ENCODE measurements at regions not wholly inside any gene's neighbourhood (a gene's known extent, or its start where the extent isn't known, plus 50 kb on each side); places are given as distances from the start of the nearest gene placed in this dataset.

DNA sequence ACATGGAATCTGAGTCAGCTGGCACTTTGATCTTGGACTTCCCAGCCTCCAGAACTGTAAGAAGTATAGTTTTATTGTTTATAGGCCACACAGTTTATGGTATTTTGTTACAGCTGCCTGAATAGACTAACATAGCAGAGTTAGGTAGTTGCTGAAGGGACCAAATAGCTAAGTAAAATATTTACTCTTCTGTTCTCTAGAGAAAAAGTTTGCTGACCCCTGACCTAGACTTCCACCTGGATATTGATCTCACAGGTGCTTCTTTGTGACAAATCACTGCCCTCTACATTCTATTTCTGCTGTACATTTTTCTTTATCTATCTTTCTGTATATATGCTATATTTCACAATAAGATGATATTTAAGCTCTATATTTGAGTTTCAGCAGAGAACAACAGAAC is 212.5 kb downstream of the CSNK2A3 start:
- Histone ChIP-seq H3K4me3 (ENCODE audit: extremely low read depth in 1 of 4, insufficient read depth in 2 of 4, low read depth in 3 of 4, low read length in 4 of 4) (no peak overlapping the region), H3K4me1 (replicated peaks in 1 of 4; ENCODE audit: control insufficient read depth in 3 of 4, insufficient read depth in 4 of 4, low read length in 3 of 4) (peaks cover 0 to 2% (median 0%) of the 10 kb centered on the region in 4 experiments; a peak in 1 of 7 replicates), H2AK5ac (ENCODE audit: low read depth, low read length) (no peak overlapping the region), H4K20me1 (replicated peaks in 1 of 2; ENCODE audit: control insufficient read depth in 1 of 2, insufficient read depth in 2 of 2, low read length in 2 of 2) (no peaks in the 10 kb centered on the region), H2BK120ac (replicated peaks; ENCODE audit: low read depth, low read length) (no peak overlapping the region), H2BK20ac (ENCODE audit: low read length) (no peak overlapping the region), H3K4ac (replicated peaks; ENCODE audit: insufficient read length, low read depth, low read length) (no peak overlapping the region), H2BK15ac (ENCODE audit: low read length) (no peak overlapping the region), H3K9me3 (ENCODE audit: insufficient read depth in 2 of 2, low read depth in 1 of 2, low read length in 1 of 2) (no peaks in the 10 kb centered on the region), H4K8ac (ENCODE audit: extremely low read depth, insufficient read depth, low read length) (no peak overlapping the region), H3K79me1 (ENCODE audit: low read depth, low read length) (no peaks in the 10 kb centered on the region), H4K91ac (replicated peaks; ENCODE audit: insufficient read length, low read length) (no peak overlapping the region), H3K14ac (ENCODE audit: insufficient read length) (no peak overlapping the region), H2BK12ac (ENCODE audit: low read depth, low read length) (no peak overlapping the region), H3K4me2 (ENCODE audit: insufficient read depth in 1 of 2, low read depth in 2 of 2, low read length in 2 of 2) (no peak overlapping the region), H3K27ac (ENCODE audit: low read depth, low read length) (no peak overlapping the region), H2BK5ac (ENCODE audit: low read depth, low read length) (no peak overlapping the region), H3K79me2 (ENCODE audit: control insufficient read depth in 1 of 2, insufficient read depth in 2 of 2, low read length in 2 of 2) (no peaks in the 10 kb centered on the region), H3K18ac (ENCODE audit: extremely low read depth, low read length) (no peak overlapping the region), H3K56ac (replicated peaks; ENCODE audit: insufficient read length, low read depth, low read length) (no peak overlapping the region), H3K27me3 (replicated peaks in 1 of 4; ENCODE audit: control insufficient read depth in 3 of 4, extremely low read depth in 1 of 4, insufficient read depth in 3 of 4, low read length in 3 of 4) (no peaks in the 10 kb centered on the region), H3K23me2 (ENCODE audit: low read depth, low read length) (no peaks in the 10 kb centered on the region), H4K5ac (ENCODE audit: insufficient read length, low read depth, low read length) (no peak overlapping the region), H3K23ac (ENCODE audit: insufficient read length) (no peak overlapping the region), H3K9ac (replicated peaks in 1 of 4; ENCODE audit: extremely low read depth in 1 of 4, low read depth in 3 of 4, low read length in 3 of 4) (no peak overlapping the region), H2AFZ (ENCODE audit: low read length) (no peak overlapping the region), H3K36me3 (ENCODE audit: control insufficient read depth in 2 of 4, insufficient read depth in 4 of 4, low read length in 3 of 4) (no peaks in the 10 kb centered on the region)
- FAIRE-seq: no peak
- POLR2A ChIA-PET (ENCODE audit: partially characterized antibody): interaction anchor here (0.6 kb wide), 1 partner anchor 473 kb away, joined by 3 read pairs; no protein-coding TSS in a partner anchor
- TF ChIP-seq CHD2 (IDR thresholded peaks at IDR 0.05; ENCODE audit: low read length): no peak
- TF ChIP-seq TCF12 (IDR thresholded peaks at IDR 0.05; ENCODE audit: low read depth, low read length): no peak
- no peak for TF ChIP-seq RNF2 (IDR thresholded peaks at IDR 0.05; ENCODE audit: borderline replicate concordance, low read depth, low read length, missing control alignments, poor library complexity, severe bottlenecking)
- no peak for TF ChIP-seq CREB1 (IDR thresholded peaks at IDR 0.05)
- TF ChIP-seq, protein P1, sequence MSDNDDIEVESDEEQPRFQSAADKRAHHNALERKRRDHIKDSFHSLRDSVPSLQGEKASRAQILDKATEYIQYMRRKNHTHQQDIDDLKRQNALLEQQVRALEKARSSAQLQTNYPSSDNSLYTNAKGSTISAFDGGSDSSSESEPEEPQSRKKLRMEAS (IDR thresholded peaks at IDR 0.05): no peak
- TF ChIP-seq YY1 (IDR thresholded peaks at IDR 0.05; ENCODE audit: low read depth, low read length): no peak
- TF ChIP-seq RAD21 (IDR thresholded peaks at IDR 0.05 in 1 of 2, conservative IDR thresholded peaks at IDR 0.05 in 1 of 2; ENCODE audit: low read depth in 2 of 2, low read length in 2 of 2): no peak
- TF ChIP-seq SAP30 (IDR thresholded peaks at IDR 0.05; ENCODE audit: insufficient read depth, insufficient replicate concordance, low read length): no peak
- TF ChIP-seq SP2 (IDR thresholded peaks at IDR 0.05; ENCODE audit: low read length): no peak
- no peak for TF ChIP-seq RXRA (IDR thresholded peaks at IDR 0.05; ENCODE audit: insufficient read depth, low read depth, low read length)
- TF ChIP-seq TAF7 (optimal IDR thresholded peaks at IDR 0.05; ENCODE audit: borderline replicate concordance, low read depth, low read length): no peak
- DNase-seq (ENCODE audit: low read depth in 1 of 2, low spot score in 2 of 2): no peak
- CTCF ChIA-PET (ENCODE audit: partially characterized antibody): interaction anchor here (0.9 to 5.0 kb wide), 10 partner anchors 8 to 130 kb away, joined by 3 to 26 read pairs (median 4); no protein-coding TSS in a partner anchor

Measured in H1 (cell line).